NCI-H345 treated with DMSO at 0.1 percent for 48 hours (cell line): ENCODE measurements at regions not wholly inside any gene's neighbourhood (a gene's known extent, or its start where the extent isn't known, plus 50 kb on each side); places are given as distances from the start of the nearest gene placed in this dataset.
A peak's percentile ranks its signal among the peaks of the same experiment; 100 is the strongest.

Experiments
- DNase-seq: peaks from one replicate; lab custom pipeline; 2025; ENCODE audit not compliant: unreplicated experiment; lab: John Stamatoyannopoulos, UW

GRCh38 chr17:34826332-34826731 is 134.9 kb downstream of the CCT6B start:
- DNase-seq, result no peak

GRCh38 chr17:34825884-34826283 is 135.4 kb downstream of the CCT6B start:
- no peak for DNase-seq

- DNase-seq, result no peak
Observed at GRCh38 chr17:34825102-34825501, 136.2 kb downstream of the CCT6B start.

GRCh38 chr17:34823023-34823422 is 138.2 kb downstream of the CCT6B start:
- no peak for DNase-seq

GRCh38 chr17:34822007-34822739 is 139.1 kb downstream of the CCT6B start:
- no peak for DNase-seq

GRCh38 chr17:34820922-34821321 is 140.3 kb downstream of the CCT6B start:
- DNase-seq, result no peak

GRCh38 chr17:34820248-34820801 is 140.9 kb downstream of the CCT6B start:
- DNase-seq, result no peak

GRCh38 chr17:34817252-34818035 is 143.8 kb downstream of the CCT6B start:
- DNase-seq, result no peak

GRCh38 chr17:34816848-34817247 is 144.4 kb downstream of the CCT6B start:
- DNase-seq, result no peak

- no peak for DNase-seq
Observed at GRCh38 chr17:34813290-34813689, 148.0 kb downstream of the CCT6B start.

GRCh38 chr17:34811561-34811960 is 149.7 kb downstream of the CCT6B start:
- no peak for DNase-seq

GRCh38 chr17:34800661-34801060 is 160.6 kb downstream of the CCT6B start:
- DNase-seq, result no peak

GRCh38 chr17:34799751-34800150 is 161.5 kb downstream of the CCT6B start:
- no peak for DNase-seq

- DNase-seq, result peak; percentile 57
Observed at GRCh38 chr17:34798581-34798980, 162.7 kb downstream of the CCT6B start.

GRCh38 chr17:34797720-34798119 is 163.5 kb downstream of the CCT6B start:
- no peak for DNase-seq

- no peak for DNase-seq
Observed at GRCh38 chr17:34793231-34793908, 167.9 kb downstream of the CCT6B start.

- no peak for DNase-seq
Observed at GRCh38 chr17:34788696-34789095, 172.6 kb downstream of the CCT6B start.

GRCh38 chr17:34784526-34784925 is 176.7 kb downstream of the CCT6B start:
- no peak for DNase-seq

- DNase-seq, result no peak
Observed at GRCh38 chr17:34782271-34782670, 179.0 kb downstream of the CCT6B start.

GRCh38 chr17:34781571-34782108 is 179.6 kb downstream of the CCT6B start:
- no peak for DNase-seq

GRCh38 chr17:34781071-34781470 is 180.2 kb downstream of the CCT6B start:
- no peak for DNase-seq
